SK-N-DZ (cell line): ENCODE measurements at regions not wholly inside any gene's neighbourhood (a gene's known extent, or its start where the extent isn't known, plus 50 kb on each side); places are given as distances from the start of the nearest gene placed in this dataset.
"Not testable (repeated sequence)": the region's sequence is repeated elsewhere in the genome, so short reads cannot be mapped to it uniquely, and the experiment has no call there.

ENCODE experiments used
- DNase-seq: peaks from one replicate; pipeline ENCODE4 v3.0.0-alpha.2; 2015; ENCODE audit warnings: low spot score

DNA sequence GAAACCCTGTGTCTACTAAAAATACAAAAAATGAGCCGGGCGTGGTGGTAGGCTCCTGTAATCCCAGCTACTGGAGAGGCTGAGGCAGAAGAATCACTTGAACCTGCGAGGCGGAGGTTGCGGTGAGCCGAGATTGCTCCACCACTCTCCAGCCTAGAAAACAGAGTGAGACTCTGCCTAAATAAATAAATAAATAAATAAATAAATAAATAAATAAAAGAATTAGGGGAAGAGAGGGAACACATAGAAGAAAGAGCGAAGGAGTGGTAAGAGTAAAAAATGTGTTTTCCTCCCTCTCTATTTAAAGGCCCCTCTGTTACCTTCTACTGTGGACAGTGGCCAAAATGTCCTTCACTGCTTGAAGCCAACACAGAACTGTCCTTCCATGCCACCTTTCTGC lies 103.9 kb upstream of the SOX21 start:
- no peak for DNase-seq

- no peak for DNase-seq
These were observed 101.7 kb upstream of the SOX21 start for GRCh38 chr13:94813920-94814475.

- no peak for DNase-seq
These were observed 99.4 kb upstream of the SOX21 start for GRCh38 chr13:94811753-94812152.

GRCh38 chr13:94800423-94800822 lies 88.1 kb upstream of the SOX21 start:
- no peak for DNase-seq

DNA sequence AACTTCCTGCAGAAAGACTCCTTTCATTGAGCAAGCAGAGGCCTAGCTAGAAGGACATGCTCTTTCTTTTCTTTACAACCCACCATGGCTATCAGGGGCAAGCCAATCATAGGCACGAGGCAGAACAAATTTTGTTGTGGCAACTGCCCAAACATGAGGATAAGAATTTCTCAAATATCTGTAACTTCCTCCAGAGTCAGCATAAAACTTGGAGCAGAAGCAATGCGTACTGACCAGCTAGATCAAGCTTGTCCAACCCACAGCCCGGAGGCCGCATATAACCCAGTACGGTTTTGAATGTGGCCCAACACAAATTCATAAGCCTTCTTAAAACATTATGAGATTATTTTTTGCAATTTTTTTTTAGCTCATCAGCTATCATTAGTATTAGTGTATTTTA lies 87.0 kb upstream of the SOX21 start:
- no peak for DNase-seq

DNA sequence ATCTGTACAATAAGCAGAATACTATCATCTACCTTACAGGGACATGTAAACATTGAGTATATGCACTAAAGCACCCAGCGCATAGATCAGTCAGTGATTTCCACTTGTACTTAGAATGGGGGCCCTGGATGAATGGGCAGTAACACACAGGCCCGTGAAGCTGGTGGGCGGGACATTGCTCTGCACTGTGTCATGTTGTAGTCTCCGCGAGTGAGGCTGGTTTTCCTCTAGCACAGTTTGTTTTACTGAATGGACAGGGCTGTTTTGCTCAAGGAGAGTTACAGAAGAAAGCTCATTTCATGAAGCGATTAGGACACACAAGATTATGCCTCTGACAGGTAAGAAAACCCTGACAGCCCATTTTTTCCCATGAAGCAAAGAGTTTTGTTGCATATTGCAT lies 86.4 kb upstream of the SOX21 start:
- DNase-seq: no peak

DNA sequence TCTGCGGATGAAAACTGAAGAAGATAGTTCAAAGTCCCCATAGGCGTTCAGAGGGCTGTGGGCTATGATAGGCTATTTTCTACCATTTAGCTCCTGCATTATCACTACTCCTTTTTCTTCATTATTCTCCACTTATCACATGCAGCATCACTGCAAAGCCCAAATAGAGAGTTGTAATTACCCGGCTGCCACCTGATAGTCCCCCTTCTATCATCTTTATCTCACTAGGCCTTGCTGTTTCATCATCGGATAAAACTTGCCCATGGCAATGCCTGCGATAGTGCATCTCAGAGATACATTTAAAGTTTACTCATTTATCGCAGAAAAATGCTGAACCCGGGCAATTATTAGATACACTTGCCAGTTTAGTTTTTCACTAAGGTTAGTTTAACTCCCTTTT lies 82.9 kb upstream of the SOX21 start:
- no peak for DNase-seq

DNA sequence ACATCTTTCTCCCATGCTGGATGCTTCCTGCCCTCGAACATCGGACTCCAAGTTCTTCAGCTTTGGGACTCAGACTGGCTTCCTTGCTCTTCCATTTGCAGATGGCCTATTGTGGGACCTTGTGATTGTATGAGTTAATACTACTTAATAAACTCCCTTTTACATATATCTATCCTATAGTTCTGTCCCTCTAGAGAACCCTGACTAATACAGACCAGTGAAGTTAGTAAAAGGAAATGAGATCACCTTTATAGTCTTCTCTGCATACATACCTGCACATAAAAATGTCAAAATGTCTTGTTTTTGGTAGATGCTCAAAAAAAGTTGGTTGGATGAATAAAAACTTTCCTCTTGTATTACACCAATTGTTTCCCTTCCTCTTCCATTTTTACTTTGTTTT lies 73.9 kb upstream of the SOX21 start:
- DNase-seq: not testable (repeated sequence)

GRCh38 chr13:94784066-94784465 lies 71.7 kb upstream of the SOX21 start:
- DNase-seq: no peak

GRCh38 chr13:94783489-94783888 lies 71.1 kb upstream of the SOX21 start:
- DNase-seq: no peak

DNA sequence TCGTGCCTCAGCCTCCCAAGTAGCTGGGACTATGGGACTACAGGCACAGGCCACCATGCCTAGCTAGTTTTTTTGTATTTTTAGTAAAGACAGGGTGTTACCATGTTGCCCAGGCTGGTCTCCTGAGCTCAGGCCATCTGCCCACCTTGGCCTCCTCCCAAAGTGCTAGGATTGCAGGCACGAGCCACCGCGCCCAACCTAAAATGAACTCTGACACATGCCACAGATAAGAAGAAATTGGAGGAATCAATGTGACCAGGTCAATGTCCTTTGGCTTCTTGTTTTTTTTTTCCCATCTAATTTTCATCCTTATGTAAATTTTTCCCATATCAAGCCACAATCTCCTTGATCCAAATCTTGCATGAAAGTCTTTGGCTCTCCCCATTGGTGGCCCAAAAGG lies 68.1 kb upstream of the SOX21 start:
- DNase-seq: no peak

DNA sequence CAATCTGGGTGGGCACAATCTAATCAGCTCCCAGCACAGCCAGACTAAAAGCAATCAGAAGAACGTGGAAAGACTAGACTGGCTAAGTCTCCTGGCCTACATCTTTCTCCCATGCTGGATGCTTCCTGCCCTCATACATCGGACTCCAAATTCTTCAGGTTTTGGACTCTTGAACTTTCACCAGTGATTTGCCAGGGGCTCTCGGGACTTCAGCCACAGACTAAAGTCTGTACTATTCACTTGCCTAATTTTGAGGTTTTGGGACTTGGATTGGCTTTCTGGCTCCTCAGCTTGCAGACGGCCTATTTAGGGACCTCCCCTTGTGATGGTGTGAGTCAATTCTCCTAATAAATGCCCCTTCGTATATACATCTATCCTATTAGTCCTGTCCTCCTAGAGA lies 66.6 kb upstream of the SOX21 start:
- no peak for DNase-seq

DNA sequence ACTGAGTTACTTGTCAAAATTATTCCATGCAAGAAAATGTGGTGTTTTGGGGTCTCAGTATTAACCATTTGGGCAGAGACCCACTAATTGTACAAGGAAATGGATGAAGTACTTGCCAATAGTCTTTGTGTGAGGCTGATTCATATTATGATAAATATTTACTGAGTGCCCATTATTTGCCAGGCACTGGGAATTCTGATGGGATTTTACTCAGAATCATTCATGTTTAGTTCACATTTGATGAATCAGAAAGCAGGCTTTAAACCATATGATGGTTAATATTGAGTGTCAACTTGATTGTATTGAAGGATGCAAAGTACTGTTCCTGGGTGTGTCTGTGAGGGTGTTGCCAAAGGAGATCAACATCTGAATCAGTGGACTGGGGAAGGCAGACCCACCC lies 66.2 kb upstream of the SOX21 start:
- no peak for DNase-seq

- DNase-seq: no peak
These were observed 64.6 kb upstream of the SOX21 start for GRCh38 chr13:94776956-94777355.

DNA sequence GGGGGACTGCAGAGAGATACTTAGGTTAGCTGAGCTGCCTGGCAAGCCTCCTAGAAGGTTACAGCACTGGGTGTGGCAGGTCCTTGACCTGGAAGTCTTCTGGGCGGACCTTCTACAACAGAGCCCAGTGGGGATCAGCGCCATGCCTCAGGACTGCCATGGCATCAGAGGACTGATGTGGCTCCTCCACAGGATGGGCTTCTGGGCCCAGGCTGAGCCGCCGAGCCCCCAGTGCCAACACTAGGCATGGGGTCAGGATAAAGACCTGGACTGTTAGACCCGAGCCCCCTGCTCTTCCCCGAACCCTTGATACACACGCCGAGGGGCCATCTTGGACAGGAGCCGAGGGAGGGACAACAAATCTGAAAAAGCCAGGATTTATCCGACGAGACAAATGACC lies 64.0 kb upstream of the SOX21 start:
- no peak for DNase-seq

GRCh38 chr13:94765814-94766213 lies 53.5 kb upstream of the SOX21 start:
- no peak for DNase-seq

- no peak for DNase-seq
These were observed 52.4 kb upstream of the SOX21 start for GRCh38 chr13:94764576-94765321.
